HepG2 (cell line): ENCODE measurements at regions not wholly inside any gene's neighbourhood (a gene's known extent, or its start where the extent isn't known, plus 50 kb on each side); places are given as distances from the start of the nearest gene placed in this dataset.

Experiments used
- ATAC-seq: fragments of 200-7000 bp; cut with Tn5 transposase; 3 replicates; pipeline ENCODE4 v1.9.1; 2020; ENCODE audit warnings: mild to moderate bottlenecking, moderate library complexity
- BruUV-seq: library from RNA; stranded (reverse); fragments of 400-500 nt; replicated peaks from 2 replicates; lab custom pipeline; 2021; lab: Mats Ljungman, UMichigan
- CTCF ChIA-PET: fragments of 300-600 bp; formaldehyde crosslinking; extraction: SDS; loops from one replicate; lab custom pipeline; 2021; ENCODE audit warnings: low total read pairs, inconsistent platforms, low intra/inter-chr PET ratio; lab: Yijun Ruan, JAX
- POLR2A ChIA-PET: fragments of 350-600 bp; sonication (Branson Sonifier 250); formaldehyde crosslinking; loops from one replicate; lab custom pipeline; 2020; ENCODE audit warnings: antibody characterized with exemption, inconsistent platforms; lab: Yijun Ruan, JAX
- DNase-seq: peaks from one replicate; pipeline ENCODE4 v3.0.0-alpha.2; 2015; ENCODE audit warnings: low spot score
- FAIRE-seq: peaks from 3 replicates; lab custom pipeline; 2011; peaks lifted over from hg19 to GRCh38; lab: Jason Lieb, UNC
- H2AFZ ChIP-seq: one replicate; pipeline ENCODE4 v1.6.1; 2011; ENCODE audit warnings: low read length, inconsistent platforms
- H3K27ac ChIP-seq: fragments of 300-600 bp; 3 replicates; pipeline ENCODE4 v1.8.0; 2011; ENCODE audit warnings: mixed run types, mild to moderate bottlenecking, mixed read lengths, low read length, inconsistent platforms; ENCODE audit not compliant: insufficient read depth; ENCODE audit errors: extremely low read length
- H3K27me3 ChIP-seq, 2 experiments: fragments of 200-600 bp in 1 of 2; 2 replicates in 1 of 2; 3 replicates in 1 of 2; pipeline versions ENCODE4 v1.6.0 to v1.8.0; 2011; ENCODE audit warnings: low read length in 2 of 2, mild to moderate bottlenecking in 2 of 2, moderate library complexity in 2 of 2, inconsistent platforms in 1 of 2; ENCODE audit not compliant: insufficient read depth in 2 of 2, control insufficient read depth in 1 of 2
- H3K36me3 ChIP-seq, 2 experiments: fragments of 200-600 bp in 1 of 2; replicated peaks in 1 of 2; 2 replicates in 1 of 2; 3 replicates in 1 of 2; pipeline versions ENCODE4 v1.5.1 to v1.8.0; 2011; ENCODE audit warnings: low read length in 2 of 2, inconsistent platforms in 1 of 2; ENCODE audit not compliant: insufficient read depth in 2 of 2, control insufficient read depth in 1 of 2
- H3K4me1 ChIP-seq: 2 replicates; pipeline ENCODE4 v1.5.1; 2012; ENCODE audit warnings: low read length, inconsistent platforms; ENCODE audit not compliant: insufficient read depth
- H3K4me2 ChIP-seq: 2 replicates; pipeline ENCODE4 v1.6.0; 2011; ENCODE audit warnings: low read depth, low read length, inconsistent platforms
- H3K4me3 ChIP-seq, 3 experiments: fragments of 200-600 bp in 1 of 3; sonication (generic), shearing (Covaris generic) in 1 of 3; replicated peaks in 1 of 3; 2 replicates each; pipeline ENCODE4 v1.5.1; 2011 to 2016; ENCODE audit warnings: low read length in 3 of 3, inconsistent platforms in 2 of 3, low read depth in 2 of 3, mild to moderate bottlenecking in 2 of 3, control low read depth in 1 of 3, mixed read lengths in 1 of 3; ENCODE audit not compliant: insufficient read depth in 1 of 3
- H3K79me2 ChIP-seq: one replicate; pipeline ENCODE4 v1.6.1; 2011; ENCODE audit warnings: low read length, inconsistent platforms; ENCODE audit not compliant: insufficient read depth
- H3K9ac ChIP-seq: 2 replicates; pipeline ENCODE4 v1.6.0; 2011; ENCODE audit warnings: mild to moderate bottlenecking, low read depth, low read length, inconsistent platforms; ENCODE audit not compliant: insufficient read depth
- H3K9me3 ChIP-seq: 2 replicates; pipeline ENCODE4 v1.5.1; 2012; ENCODE audit warnings: mild to moderate bottlenecking, low read length
- H4K20me1 ChIP-seq: 2 replicates; pipeline ENCODE4 v1.6.0; 2011; ENCODE audit warnings: inconsistent platforms, mild to moderate bottlenecking, low read length, moderate library complexity; ENCODE audit not compliant: insufficient read depth
- HIVEP1 ChIP-seq: sonication (generic); formaldehyde crosslinking; IDR thresholded peaks from 2 replicates; pipeline ENCODE4 v1.4.0; 2020; ENCODE audit warnings: mild to moderate bottlenecking, missing genetic modification reagents
- MATR3 ChIP-seq: sonication (generic); formaldehyde crosslinking; IDR thresholded peaks from 2 replicates; pipeline ENCODE4 v1.4.0; 2020; ENCODE audit warnings: missing genetic modification reagents
- NFATC3 ChIP-seq: sonication (generic); formaldehyde crosslinking; IDR thresholded peaks from 2 replicates; pipeline ENCODE4 v1.5.1; 2020; ENCODE audit warnings: mild to moderate bottlenecking, missing genetic modification reagents
- RBFOX2 ChIP-seq: fragments of 200-400 bp; formaldehyde crosslinking; IDR thresholded peaks from 2 replicates; pipeline ENCODE4 v1.6.1; 2017; ENCODE audit warnings: low read depth, mild to moderate bottlenecking, low read length
- RNF2 ChIP-seq: fragments of 450-650 bp; conservative IDR thresholded peaks from 2 replicates; pipeline ENCODE4 v1.6.1; 2016; ENCODE audit warnings: low read depth
- SOX6 ChIP-seq, 2 experiments: fragments of 450-650 bp in 1 of 2; sonication (generic) in 1 of 2; formaldehyde crosslinking in 1 of 2; IDR thresholded peaks; 2 replicates each; pipeline versions ENCODE4 v1.4.0 to v1.6.1; 2017 to 2020; ENCODE audit warnings: antibody characterized with exemption in 1 of 2, mild to moderate bottlenecking in 1 of 2, missing genetic modification reagents in 1 of 2
- TBP ChIP-seq: sonication (generic); formaldehyde crosslinking; IDR thresholded peaks from 2 replicates; pipeline ENCODE4 v1.5.0; 2020; ENCODE audit warnings: missing genetic modification reagents
- TP53 ChIP-seq: sonication (generic); formaldehyde crosslinking; conservative IDR thresholded peaks from 2 replicates; pipeline ENCODE4 v1.4.0; 2020; ENCODE audit warnings: missing genetic modification reagents
- UBTF ChIP-seq: sonication (generic); formaldehyde crosslinking; IDR thresholded peaks from 2 replicates; pipeline ENCODE4 v1.4.0; 2020; ENCODE audit warnings: mild to moderate bottlenecking, missing genetic modification reagents
- ZNF235 ChIP-seq: sonication (generic); formaldehyde crosslinking; IDR thresholded peaks from 2 replicates; pipeline ENCODE4 v1.8.1; 2023; ENCODE audit warnings: mild to moderate bottlenecking, missing genetic modification reagents, borderline replicate concordance
- ZNF382 ChIP-seq: sonication (generic); formaldehyde crosslinking; IDR thresholded peaks from 2 replicates; pipeline ENCODE4 v1.5.0; 2020; ENCODE audit warnings: missing genetic modification reagents, mild to moderate bottlenecking, borderline replicate concordance
- ZNF512B ChIP-seq: sonication (generic); formaldehyde crosslinking; IDR thresholded peaks from 2 replicates; pipeline ENCODE4 v1.5.1; 2020; ENCODE audit warnings: missing genetic modification reagents, mild to moderate bottlenecking, borderline replicate concordance
- ZNF549 ChIP-seq: sonication (generic); formaldehyde crosslinking; IDR thresholded peaks from 2 replicates; pipeline ENCODE4 v1.5.0; 2020; ENCODE audit warnings: missing genetic modification reagents
- ZNF556 ChIP-seq: sonication (generic); formaldehyde crosslinking; IDR thresholded peaks from 2 replicates; pipeline ENCODE4 v1.4.0; 2020; ENCODE audit warnings: mild to moderate bottlenecking, missing genetic modification reagents, borderline replicate concordance
- ZNF772 ChIP-seq: sonication (generic); formaldehyde crosslinking; IDR thresholded peaks from 2 replicates; pipeline ENCODE4 v1.5.0; 2020; ENCODE audit warnings: mild to moderate bottlenecking, missing genetic modification reagents
- ZNF841 ChIP-seq: sonication (generic); formaldehyde crosslinking; IDR thresholded peaks from 2 replicates; pipeline ENCODE4 v1.8.1; 2023; ENCODE audit warnings: missing genetic modification reagents, borderline replicate concordance
- WGBS: methylation state at CpG from one replicate; pipeline ENCODE4 v1.1.6; 2017; ENCODE audit warnings: low lambda C conversion rate; 5-methylcytosine and 5-hydroxymethylcytosine counted together
- in situ Hi-C: cut with HindIII; loops from 2 replicates; pipeline ENCODE4 v1.10.0; 2017; ENCODE audit warnings: low pct_unique_long_range_greater_than_20kb; ENCODE audit not compliant: extremely low pct_ligation_motif_present
- intact Hi-C: fragments of 100-400 bp; cut with micrococcal nuclease; formaldehyde crosslinking; loops from one replicate; pipeline ENCODE4 v1.10.0; 2022; ENCODE audit not compliant: unreplicated experiment
- TF ChIP-seq, protein P1 (sequence below): sonication (generic); formaldehyde crosslinking; IDR thresholded peaks from 2 replicates; pipeline ENCODE4 v1.5.0; 2020; ENCODE audit warnings: missing genetic modification reagents, mild to moderate bottlenecking, borderline replicate concordance

- TF ChIP-seq ZNF235 (CRISPR knock-in tag) (no peak), RBFOX2 (no peak)
These were observed 119.8 kb downstream of the TBX5 start (continued) for GRCh38 chr12:114286145-114286544.

DNA sequence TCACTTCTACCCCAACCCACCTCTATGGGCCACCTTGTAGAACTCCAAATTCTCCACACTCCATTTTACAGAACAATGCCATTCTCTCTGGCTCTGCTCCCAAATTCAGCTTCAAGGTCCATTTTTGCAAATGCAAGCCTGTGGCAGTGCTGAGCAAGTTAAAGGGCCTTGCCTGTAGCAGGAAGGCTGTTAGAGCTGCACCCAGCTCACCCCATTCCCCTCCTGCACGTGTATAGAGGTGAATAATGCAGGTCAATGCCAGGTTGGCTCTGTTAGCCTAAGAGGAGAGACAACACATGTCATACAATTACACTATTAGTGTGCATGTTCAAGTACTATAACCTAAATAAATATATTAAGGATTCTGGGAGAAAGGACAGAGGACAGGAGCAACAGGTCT lies 120.4 kb downstream of the TBX5 start:
- Histone ChIP-seq H3K9ac (no peak overlapping the region), H3K4me3 (no peak overlapping the region), H3K27ac (no peak overlapping the region), H3K9me3 (no peaks in the 10 kb centered on the region), H4K20me1 (no peaks in the 10 kb centered on the region), H2AFZ (no peak overlapping the region), H3K27me3 (0 out of 5 replicates have a peak, but pooled peaks cover 0 to 3% of the 10 kb centered on the region in 2 experiments), H3K36me3 (no peaks in the 10 kb centered on the region), H3K79me2 (no peaks in the 10 kb centered on the region), H3K4me1 (no peaks in the 10 kb centered on the region), H3K4me2 (no peak overlapping the region)
- BruUV-seq: no TSS peak
- CTCF ChIA-PET: no interaction called here
- TF ChIP-seq RNF2: no peak
- TF ChIP-seq TBP (CRISPR knock-in tag): no peak
- no peak for TF ChIP-seq SOX6 (IDR thresholded peaks at IDR 0.05)
- TF ChIP-seq SOX6 (CRISPR knock-in tag; IDR thresholded peaks at IDR 0.05): no peak
- TF ChIP-seq MATR3 (CRISPR knock-in tag): no peak
- no peak for TF ChIP-seq ZNF556 (CRISPR knock-in tag)
- TF ChIP-seq UBTF (CRISPR knock-in tag): no peak
- TF ChIP-seq NFATC3: no peak
- TF ChIP-seq RBFOX2: no peak
- TF ChIP-seq ZNF512B (CRISPR knock-in tag): no peak
- TF ChIP-seq, protein P1, sequence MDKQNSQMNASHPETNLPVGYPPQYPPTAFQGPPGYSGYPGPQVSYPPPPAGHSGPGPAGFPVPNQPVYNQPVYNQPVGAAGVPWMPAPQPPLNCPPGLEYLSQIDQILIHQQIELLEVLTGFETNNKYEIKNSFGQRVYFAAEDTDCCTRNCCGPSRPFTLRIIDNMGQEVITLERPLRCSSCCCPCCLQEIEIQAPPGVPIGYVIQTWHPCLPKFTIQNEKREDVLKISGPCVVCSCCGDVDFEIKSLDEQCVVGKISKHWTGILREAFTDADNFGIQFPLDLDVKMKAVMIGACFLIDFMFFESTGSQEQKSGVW (CRISPR knock-in tag): no peak
- TF ChIP-seq TP53 (CRISPR knock-in tag): no peak
- TF ChIP-seq ZNF772 (CRISPR knock-in tag): no peak
- no peak for TF ChIP-seq ZNF549 (CRISPR knock-in tag)
- no peak for TF ChIP-seq ZNF382 (CRISPR knock-in tag)
- no peak for TF ChIP-seq ZNF841 (CRISPR knock-in tag)
- no peak for TF ChIP-seq HIVEP1 (CRISPR knock-in tag)
- FAIRE-seq: no peak
- POLR2A ChIA-PET: no interaction called here
- ATAC-seq: no peak
- in situ Hi-C loops (no loop called here), intact Hi-C loops (no loop called here)
- 0% methylated on average over 1 of the region's 1 CpG for WGBS
- DNase-seq: no peak
